CD8-positive, alpha-beta memory T cell (primary cell): ENCODE measurements at regions not wholly inside any gene's neighbourhood (a gene's known extent, or its start where the extent isn't known, plus 50 kb on each side); places are given as distances from the start of the nearest gene placed in this dataset.
"Not testable (repeated sequence)": the region's sequence is repeated elsewhere in the genome, so short reads cannot be mapped to it uniquely, and the experiment has no call there.

Source experiments
- CTCF ChIA-PET: fragments of 350-600 bp; sonication (Branson Sonifier 250); formaldehyde crosslinking; loops from one replicate; lab custom pipeline; 2021; ENCODE audit warnings: antibody characterized with exemption; lab: Charles Lee
- POLR2A ChIA-PET: fragments of 350-600 bp; sonication (Branson Sonifier 250); formaldehyde crosslinking; loops from one replicate; lab custom pipeline; 2021; ENCODE audit warnings: antibody characterized with exemption; lab: Charles Lee
- DNase-seq, 5 donors: peaks; one replicate each; pipeline versions ENCODE4 v3.0.0 to v3.0.0-alpha.2; 2020 to 2022; ENCODE audit warnings: mixed read lengths in 1 of 5
- H3K27ac ChIP-seq: one replicate; pipeline ENCODE4 v1.7.0; 2013; ENCODE audit warnings: low read depth, mild to moderate bottlenecking, low read length, moderate library complexity
- H3K27me3 ChIP-seq: 2 replicates; pipeline ENCODE4 v1.7.0; 2013; ENCODE audit warnings: low read length, mild to moderate bottlenecking; ENCODE audit not compliant: insufficient read depth, poor library complexity, severe bottlenecking
- H3K36me3 ChIP-seq: 2 replicates; pipeline ENCODE4 v1.7.0; 2013; ENCODE audit warnings: mild to moderate bottlenecking, low read length, moderate library complexity; ENCODE audit not compliant: insufficient read depth
- H3K4me1 ChIP-seq: 2 replicates; pipeline ENCODE4 v1.7.0; 2013; ENCODE audit warnings: mild to moderate bottlenecking, low read length, moderate library complexity; ENCODE audit not compliant: insufficient read depth
- H3K4me3 ChIP-seq: 2 replicates; pipeline ENCODE4 v1.7.0; 2013; ENCODE audit warnings: mild to moderate bottlenecking, low read length
- H3K9me3 ChIP-seq: 2 replicates; pipeline ENCODE4 v1.7.0; 2013; ENCODE audit warnings: mild to moderate bottlenecking, low read length
- H3K27ac Mint-ChIP-seq, 8 donors: one replicate each; pipeline ENCODE4 v1.8.0; 2020 to 2021; ENCODE audit warnings: mixed read lengths in 8 of 8, mild to moderate bottlenecking in 6 of 8, inconsistent platforms in 3 of 8, moderate library complexity in 3 of 8
- H3K27me3 Mint-ChIP-seq, 2 donors: one replicate each; pipeline ENCODE4 v1.8.0; 2020 to 2021; ENCODE audit warnings: mixed read lengths in 2 of 2, mild to moderate bottlenecking in 1 of 2, moderate library complexity in 1 of 2
- H3K36me3 Mint-ChIP-seq, 3 donors: one replicate each; pipeline ENCODE4 v1.8.0; 2020 to 2021; ENCODE audit warnings: mixed read lengths in 3 of 3, inconsistent platforms in 1 of 3, mild to moderate bottlenecking in 1 of 3
- H3K4me1 Mint-ChIP-seq, 3 donors: one replicate each; pipeline ENCODE4 v1.8.0; 2020 to 2021; ENCODE audit warnings: mixed read lengths in 3 of 3, inconsistent platforms in 1 of 3, mild to moderate bottlenecking in 1 of 3
- H3K4me3 Mint-ChIP-seq, 7 donors: one replicate each; pipeline ENCODE4 v1.8.0; 2020 to 2021; ENCODE audit warnings: mixed read lengths in 7 of 7, mild to moderate bottlenecking in 6 of 7, moderate library complexity in 4 of 7, inconsistent platforms in 2 of 7
- H3K9me3 Mint-ChIP-seq, 5 donors: one replicate each; pipeline ENCODE4 v1.8.0; 2020 to 2022; ENCODE audit warnings: mixed read lengths in 5 of 5, mild to moderate bottlenecking in 3 of 5, moderate library complexity in 2 of 5, inconsistent platforms in 1 of 5

GRCh38 chr2:21890041-21890440 lies 766.3 kb downstream of the TDRD15 start:
- Mint-ChIP-seq H3K4me1 (no peaks in the 10 kb centered on the region), H3K9me3 (peaks cover 5 to 13% (median 10%) of the 10 kb centered on the region in 5 donors), H3K27ac (no peak overlapping the region), H3K4me3 (no peak overlapping the region), H3K27me3 (no peaks in the 10 kb centered on the region), H3K36me3 (peaks cover 0 to 3% (median 0%) of the 10 kb centered on the region in 3 donors)
- no peaks in the 10 kb centered on the region for H3K36me3 ChIP-seq
- no peak for DNase-seq
- ChIA-PET POLR2A (no interaction called here), CTCF (no interaction called here)
- H3K4me3 ChIP-seq, result no peak overlapping the region
- H3K9me3 ChIP-seq, result no peaks in the 10 kb centered on the region
- no peaks in the 10 kb centered on the region for H3K27me3 ChIP-seq
- H3K27ac ChIP-seq, result no peak overlapping the region
- H3K4me1 ChIP-seq, result no peaks in the 10 kb centered on the region

- Histone ChIP-seq H3K4me1 (no peaks in the 10 kb centered on the region), H3K9me3 (no peaks in the 10 kb centered on the region), H3K36me3 (no peaks in the 10 kb centered on the region), H3K27ac (no peak overlapping the region), H3K27me3 (no peaks in the 10 kb centered on the region), H3K4me3 (no peak overlapping the region)
- POLR2A ChIA-PET, result no interaction called here
- no peaks in the 10 kb centered on the region for H3K27me3 Mint-ChIP-seq
- no peak for DNase-seq
- H3K9me3 Mint-ChIP-seq, result peaks cover 3 to 14% (median 9%) of the 10 kb centered on the region in 5 donors
- H3K36me3 Mint-ChIP-seq, result peaks cover 0 to 3% (median 0%) of the 10 kb centered on the region in 3 donors
- CTCF ChIA-PET, result no interaction called here
- H3K27ac Mint-ChIP-seq, result no peak overlapping the region
- H3K4me3 Mint-ChIP-seq, result no peak overlapping the region
- H3K4me1 Mint-ChIP-seq, result no peaks in the 10 kb centered on the region
These were observed 766.9 kb downstream of the TDRD15 start for GRCh38 chr2:21890716-21891115.

GRCh38 chr2:21891191-21891590 lies 767.4 kb downstream of the TDRD15 start:
- peaks cover 2 to 15% (median 5%) of the 10 kb centered on the region in 5 donors for H3K9me3 Mint-ChIP-seq
- H3K4me3 Mint-ChIP-seq, result no peak overlapping the region
- H3K27ac Mint-ChIP-seq, result no peak overlapping the region
- no peaks in the 10 kb centered on the region for H3K4me1 Mint-ChIP-seq
- no peaks in the 10 kb centered on the region for H3K36me3 ChIP-seq
- DNase-seq, result no peak
- H3K4me1 ChIP-seq, result no peaks in the 10 kb centered on the region
- POLR2A ChIA-PET, result no interaction called here
- H3K27ac ChIP-seq, result no peak overlapping the region
- no peaks in the 10 kb centered on the region for H3K27me3 ChIP-seq
- H3K27me3 Mint-ChIP-seq, result no peaks in the 10 kb centered on the region
- H3K4me3 ChIP-seq, result no peak overlapping the region
- CTCF ChIA-PET, result no interaction called here
- peaks cover 0 to 3% (median 0%) of the 10 kb centered on the region in 3 donors for H3K36me3 Mint-ChIP-seq
- no peaks in the 10 kb centered on the region for H3K9me3 ChIP-seq

GRCh38 chr2:21892140-21892539 lies 768.4 kb downstream of the TDRD15 start:
- DNase-seq, result no peak
- Mint-ChIP-seq H3K36me3 (peaks cover 0 to 3% (median 0%) of the 10 kb centered on the region in 3 donors), H3K27me3 (no peaks in the 10 kb centered on the region), H3K4me3 (no peak overlapping the region), H3K9me3 (peaks cover 0 to 15% (median 5%) of the 10 kb centered on the region in 5 donors), H3K4me1 (no peaks in the 10 kb centered on the region), H3K27ac (no peak overlapping the region)
- Histone ChIP-seq H3K4me3 (no peak overlapping the region), H3K4me1 (no peaks in the 10 kb centered on the region), H3K27ac (no peak overlapping the region), H3K36me3 (no peaks in the 10 kb centered on the region), H3K27me3 (no peaks in the 10 kb centered on the region), H3K9me3 (no peaks in the 10 kb centered on the region)
- ChIA-PET POLR2A (no interaction called here), CTCF (no interaction called here)

- no peak overlapping the region for H3K27ac ChIP-seq
- Mint-ChIP-seq H3K4me3 (no peak overlapping the region), H3K27me3 (no peaks in the 10 kb centered on the region), H3K9me3 (peaks cover 0 to 16% (median 11%) of the 10 kb centered on the region in 5 donors), H3K36me3 (no peaks in the 10 kb centered on the region), H3K27ac (no peak overlapping the region), H3K4me1 (no peaks in the 10 kb centered on the region)
- no peaks in the 10 kb centered on the region for H3K4me1 ChIP-seq
- no peaks in the 10 kb centered on the region for H3K36me3 ChIP-seq
- no peaks in the 10 kb centered on the region for H3K9me3 ChIP-seq
- no peaks in the 10 kb centered on the region for H3K27me3 ChIP-seq
- no peak for DNase-seq
- CTCF ChIA-PET, result no interaction called here
- POLR2A ChIA-PET, result no interaction called here
- H3K4me3 ChIP-seq, result no peak overlapping the region
These were observed 771.4 kb downstream of the TDRD15 start for GRCh38 chr2:21895200-21895599.

GRCh38 chr2:21908712-21909380 lies 785.1 kb downstream of the TDRD15 start:
- H3K4me3 Mint-ChIP-seq, H3K27ac ChIP-seq, CTCF ChIA-PET, H3K9me3 ChIP-seq, H3K36me3 Mint-ChIP-seq, DNase-seq, POLR2A ChIA-PET, H3K4me1 Mint-ChIP-seq, H3K27me3 ChIP-seq, H3K4me3 ChIP-seq, H3K27me3 Mint-ChIP-seq, H3K27ac Mint-ChIP-seq, H3K4me1 ChIP-seq, H3K36me3 ChIP-seq: not testable (repeated sequence)
- H3K9me3 Mint-ChIP-seq, result peaks cover 2 to 17% (median 9%) of the 10 kb centered on the region in 5 donors

GRCh38 chr2:21910832-21911507 lies 787.2 kb downstream of the TDRD15 start:
- Mint-ChIP-seq H3K36me3 (no peaks in the 10 kb centered on the region), H3K4me3 (no peak overlapping the region), H3K27ac (no peak overlapping the region), H3K9me3 (peaks cover 2 to 17% (median 9%) of the 10 kb centered on the region in 5 donors), H3K4me1 (no peaks in the 10 kb centered on the region), H3K27me3 (no peaks in the 10 kb centered on the region)
- CTCF ChIA-PET, result no interaction called here
- Histone ChIP-seq H3K9me3 (no peaks in the 10 kb centered on the region), H3K27me3 (no peaks in the 10 kb centered on the region), H3K4me1 (no peaks in the 10 kb centered on the region), H3K36me3 (no peaks in the 10 kb centered on the region), H3K4me3 (no peak overlapping the region), H3K27ac (no peak overlapping the region)
- no peak for DNase-seq
- POLR2A ChIA-PET, result no interaction called here

GRCh38 chr2:21912405-21912804 lies 788.6 kb downstream of the TDRD15 start:
- DNase-seq, result no peak
- Histone ChIP-seq H3K4me1 (no peaks in the 10 kb centered on the region), H3K27me3 (no peaks in the 10 kb centered on the region), H3K4me3 (no peak overlapping the region), H3K36me3 (no peaks in the 10 kb centered on the region), H3K27ac (no peak overlapping the region), H3K9me3 (no peaks in the 10 kb centered on the region)
- Mint-ChIP-seq H3K36me3 (no peaks in the 10 kb centered on the region), H3K4me1 (no peaks in the 10 kb centered on the region), H3K4me3 (no peak overlapping the region), H3K27ac (no peak overlapping the region), H3K9me3 (peaks cover 2 to 17% (median 9%) of the 10 kb centered on the region in 5 donors), H3K27me3 (no peaks in the 10 kb centered on the region)
- CTCF ChIA-PET, result no interaction called here
- POLR2A ChIA-PET, result no interaction called here
